HEK293 (cell line): ENCODE measurements at regions not wholly inside any gene's neighbourhood (a gene's known extent, or its start where the extent isn't known, plus 50 kb on each side); places are given as distances from the start of the nearest gene placed in this dataset.

Experiments
- CTCF ChIA-PET: fragments of 350-600 bp; formaldehyde crosslinking; extraction: SDS; loops from one replicate; lab custom pipeline; 2021; ENCODE audit warnings: antibody characterized with exemption; lab: Yijun Ruan, JAX
- POLR2A ChIA-PET: fragments of 300-600 bp; formaldehyde crosslinking; extraction: SDS; loops from one replicate; lab custom pipeline; 2020; ENCODE audit warnings: antibody characterized with exemption, inconsistent platforms; lab: Yijun Ruan, JAX
- H3K27ac ChIP-seq: fragments of 200-500 bp; sonication (Bioruptor generic); 2 replicates; pipeline ENCODE4 v1.5.1; 2014; ENCODE audit warnings: low read depth, low read length, control low read depth, inconsistent platforms; ENCODE audit errors: extremely low read depth
- H3K36me3 ChIP-seq, 2 experiments: fragments of 200-500 bp in 1 of 2; sonication (Bioruptor generic) in 1 of 2; 1 replicate in 1 of 2; 2 replicates in 1 of 2; pipeline ENCODE4 v1.5.1; 2014 to 2017; ENCODE audit warnings: inconsistent platforms in 2 of 2, low read length in 2 of 2; ENCODE audit not compliant: control insufficient read depth in 2 of 2, insufficient read depth in 1 of 2
- H3K4me1 ChIP-seq: fragments of 200-500 bp; sonication (Bioruptor generic); 2 replicates; pipeline ENCODE4 v1.5.1; 2014; ENCODE audit warnings: mild to moderate bottlenecking, low read length, inconsistent platforms; ENCODE audit not compliant: control insufficient read depth, insufficient read depth
- H3K4me3 ChIP-seq: 2 replicates; pipeline ENCODE4 v1.5.1; 2011; ENCODE audit warnings: low read depth, mild to moderate bottlenecking, control low read depth, low read length, moderate library complexity
- H3K9me3 ChIP-seq: fragments of 200-500 bp; sonication (Bioruptor generic); 2 replicates; pipeline ENCODE4 v1.5.1; 2014; ENCODE audit warnings: low read depth, low read length, inconsistent platforms; ENCODE audit not compliant: control insufficient read depth, insufficient read depth
- BCL6B ChIP-seq: fragments of 450-650 bp; formaldehyde crosslinking; IDR thresholded peaks from 2 replicates; pipeline ENCODE4 v1.5.1; 2017; ENCODE audit warnings: missing biosample characterization, missing genetic modification characterization
- GLIS2 ChIP-seq: fragments of 450-650 bp; formaldehyde crosslinking; IDR thresholded peaks from 2 replicates; pipeline ENCODE4 v1.5.1; 2016; ENCODE audit warnings: missing biosample characterization, missing genetic modification characterization
- KLF16 ChIP-seq: fragments of 450-650 bp; formaldehyde crosslinking; IDR thresholded peaks from 2 replicates; pipeline ENCODE4 v1.5.1; 2017; ENCODE audit warnings: missing biosample characterization, missing genetic modification characterization
- MZF1 ChIP-seq: fragments of 450-650 bp; formaldehyde crosslinking; IDR thresholded peaks from 2 replicates; pipeline ENCODE4 v1.5.1; 2017; ENCODE audit warnings: missing biosample characterization, missing genetic modification characterization, borderline replicate concordance
- SP2 ChIP-seq: fragments of 450-650 bp; formaldehyde crosslinking; IDR thresholded peaks from 2 replicates; pipeline ENCODE4 v1.5.1; 2016; ENCODE audit warnings: missing biosample characterization, missing genetic modification characterization
- TRIM28 ChIP-seq: IDR thresholded peaks from 2 replicates; pipeline ENCODE4 v1.6.1; 2011; ENCODE audit warnings: low read length, control low read depth, borderline replicate concordance
- ZBTB17 ChIP-seq: fragments of 450-650 bp; formaldehyde crosslinking; IDR thresholded peaks from 2 replicates; pipeline ENCODE4 v1.5.1; 2016; ENCODE audit warnings: missing biosample characterization, missing genetic modification characterization
- ZEB2 ChIP-seq: fragments of 450-650 bp; formaldehyde crosslinking; IDR thresholded peaks from 2 replicates; pipeline ENCODE4 v1.5.1; 2016; ENCODE audit warnings: missing biosample characterization, missing genetic modification characterization
- ZFHX2 ChIP-seq: fragments of 450-650 bp; formaldehyde crosslinking; conservative IDR thresholded peaks from 2 replicates; pipeline ENCODE4 v1.5.1; 2016; ENCODE audit warnings: missing biosample characterization, missing genetic modification characterization
- ZFP3 ChIP-seq: fragments of 450-650 bp; formaldehyde crosslinking; IDR thresholded peaks from 2 replicates; pipeline ENCODE4 v1.5.1; 2016; ENCODE audit warnings: low read depth, missing biosample characterization, missing genetic modification characterization
- ZFP41 ChIP-seq: fragments of 450-650 bp; formaldehyde crosslinking; IDR thresholded peaks from 2 replicates; pipeline ENCODE4 v1.5.1; 2016; ENCODE audit warnings: missing biosample characterization, missing genetic modification characterization, borderline replicate concordance
- ZNF239 ChIP-seq: fragments of 450-650 bp; formaldehyde crosslinking; IDR thresholded peaks from 2 replicates; pipeline ENCODE4 v1.5.1; 2016; ENCODE audit warnings: missing biosample characterization, missing genetic modification characterization
- ZNF266 ChIP-seq: fragments of 450-650 bp; formaldehyde crosslinking; IDR thresholded peaks from 2 replicates; pipeline ENCODE4 v1.5.1; 2016; ENCODE audit warnings: missing biosample characterization, missing genetic modification characterization, low read depth
- ZNF274 ChIP-seq, 2 experiments: fragments of 200-500 bp in 1 of 2; fragments of 450-650 bp in 1 of 2; sonication (Bioruptor generic) in 1 of 2; formaldehyde crosslinking in 1 of 2; IDR thresholded peaks; 2 replicates each; pipeline versions ENCODE4 v1.5.1 to v1.6.1; 2014 to 2016; ENCODE audit warnings: borderline replicate concordance in 1 of 2, inconsistent platforms in 1 of 2, low read length in 1 of 2, missing biosample characterization in 1 of 2, missing genetic modification characterization in 1 of 2
- ZNF280C ChIP-seq: fragments of 450-650 bp; formaldehyde crosslinking; IDR thresholded peaks from 2 replicates; pipeline ENCODE4 v1.5.1; 2016; ENCODE audit warnings: missing biosample characterization, missing genetic modification characterization
- ZNF335 ChIP-seq: fragments of 450-650 bp; formaldehyde crosslinking; conservative IDR thresholded peaks from 2 replicates; pipeline ENCODE4 v1.5.1; 2016; ENCODE audit warnings: missing biosample characterization, missing genetic modification characterization
- ZNF391 ChIP-seq: fragments of 450-650 bp; formaldehyde crosslinking; IDR thresholded peaks from 2 replicates; pipeline ENCODE4 v1.5.1; 2016; ENCODE audit warnings: low read depth, missing biosample characterization, missing genetic modification characterization, borderline replicate concordance
- ZNF394 ChIP-seq: fragments of 450-650 bp; formaldehyde crosslinking; IDR thresholded peaks from 2 replicates; pipeline ENCODE4 v1.5.1; 2016; ENCODE audit warnings: missing biosample characterization, missing genetic modification characterization, mild to moderate bottlenecking, moderate library complexity, borderline replicate concordance
- ZNF473 ChIP-seq: fragments of 450-650 bp; formaldehyde crosslinking; IDR thresholded peaks from 2 replicates; pipeline ENCODE4 v1.5.1; 2017; ENCODE audit warnings: missing biosample characterization, missing genetic modification characterization
- ZNF510 ChIP-seq: fragments of 450-650 bp; formaldehyde crosslinking; IDR thresholded peaks from 2 replicates; pipeline ENCODE4 v1.5.1; 2018; ENCODE audit warnings: mild to moderate bottlenecking, missing genetic modification characterization, missing biosample characterization; ENCODE audit not compliant: insufficient replicate concordance
- ZNF544 ChIP-seq: fragments of 450-650 bp; formaldehyde crosslinking; IDR thresholded peaks from 2 replicates; pipeline ENCODE4 v1.5.0; 2017; ENCODE audit warnings: missing biosample characterization, missing genetic modification characterization
- ZNF610 ChIP-seq: fragments of 450-650 bp; formaldehyde crosslinking; IDR thresholded peaks from 2 replicates; pipeline ENCODE4 v1.5.1; 2016; ENCODE audit warnings: missing biosample characterization, missing genetic modification characterization, borderline replicate concordance
- ZNF670 ChIP-seq: fragments of 450-650 bp; formaldehyde crosslinking; IDR thresholded peaks from 2 replicates; pipeline ENCODE4 v1.5.1; 2016; ENCODE audit warnings: missing biosample characterization, missing genetic modification characterization, low read depth
- ZSCAN16 ChIP-seq: fragments of 450-650 bp; formaldehyde crosslinking; IDR thresholded peaks from 2 replicates; pipeline ENCODE4 v1.5.1; 2016; ENCODE audit warnings: missing biosample characterization, missing genetic modification characterization
- TF ChIP-seq, protein P1 (sequence below): fragments of 450-650 bp; formaldehyde crosslinking; IDR thresholded peaks from 2 replicates; pipeline ENCODE4 v1.5.1; 2017; ENCODE audit warnings: missing biosample characterization, mild to moderate bottlenecking, missing genetic modification characterization, moderate library complexity
- TF ChIP-seq, protein P2 (sequence below): fragments of 450-650 bp; formaldehyde crosslinking; IDR thresholded peaks from 2 replicates; pipeline ENCODE4 v1.5.1; 2016; ENCODE audit warnings: missing biosample characterization, missing genetic modification characterization
- TF ChIP-seq, protein P3 (sequence below): fragments of 450-650 bp; formaldehyde crosslinking; IDR thresholded peaks from 2 replicates; pipeline ENCODE4 v1.5.1; 2016; ENCODE audit warnings: missing biosample characterization, missing genetic modification characterization

DNA sequence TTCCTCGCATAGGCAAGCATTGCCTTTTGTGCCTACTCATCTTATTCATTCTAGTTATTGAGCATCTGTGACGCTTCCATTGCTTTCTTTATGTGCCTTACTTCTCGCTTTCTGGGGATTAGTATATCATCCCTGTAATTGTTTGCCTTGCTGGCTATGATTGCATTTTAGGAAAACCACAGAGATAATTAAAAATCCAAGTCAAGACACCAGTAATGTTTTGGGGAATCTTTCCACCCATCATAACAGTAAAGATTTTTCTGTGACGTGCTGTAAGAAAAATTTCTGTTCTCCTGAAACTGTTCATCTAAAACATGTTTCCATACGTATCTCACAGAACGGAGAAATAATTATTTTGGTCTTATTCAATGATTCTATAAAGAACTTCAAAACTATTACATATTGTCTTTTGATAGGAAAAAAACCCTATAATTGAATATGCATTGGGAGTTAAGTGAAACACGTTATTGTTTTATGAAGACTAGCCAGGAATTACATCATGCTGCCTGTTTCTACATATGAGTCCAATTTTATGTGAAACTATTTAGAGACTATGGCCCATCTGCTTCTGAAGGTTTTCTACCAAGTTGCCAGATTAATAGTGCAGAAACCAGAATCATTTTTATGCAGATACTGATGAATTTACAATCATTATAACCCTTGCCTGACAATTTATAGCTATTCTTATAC lies 133.7 kb upstream of the FIBIN start:
- H3K4me3 ChIP-seq = no peak overlapping the region
- H3K36me3 ChIP-seq = no peaks in the 10 kb centered on the region
- no peaks in the 10 kb centered on the region for H3K9me3 ChIP-seq
- H3K4me1 ChIP-seq = no peaks in the 10 kb centered on the region
- POLR2A ChIA-PET = no interaction called here
- no peak overlapping the region for H3K27ac ChIP-seq
- TF ChIP-seq ZEB2 (no peak), GLIS2 (no peak), ZNF544 (tag by site-specific recombination) (no peak), ZNF239 (no peak), BCL6B (tag by site-specific recombination) (no peak), ZNF391 (tag by site-specific recombination) (no peak), ZFHX2 (no peak), ZFP3 (no peak), ZNF670 (tag by site-specific recombination) (no peak), ZNF266 (tag by site-specific recombination) (no peak), KLF16 (no peak), TRIM28 (no peak), ZNF473 (tag by site-specific recombination) (no peak), ZSCAN16 (no peak), ZBTB17 (no peak)
- TF ChIP-seq, protein P1, sequence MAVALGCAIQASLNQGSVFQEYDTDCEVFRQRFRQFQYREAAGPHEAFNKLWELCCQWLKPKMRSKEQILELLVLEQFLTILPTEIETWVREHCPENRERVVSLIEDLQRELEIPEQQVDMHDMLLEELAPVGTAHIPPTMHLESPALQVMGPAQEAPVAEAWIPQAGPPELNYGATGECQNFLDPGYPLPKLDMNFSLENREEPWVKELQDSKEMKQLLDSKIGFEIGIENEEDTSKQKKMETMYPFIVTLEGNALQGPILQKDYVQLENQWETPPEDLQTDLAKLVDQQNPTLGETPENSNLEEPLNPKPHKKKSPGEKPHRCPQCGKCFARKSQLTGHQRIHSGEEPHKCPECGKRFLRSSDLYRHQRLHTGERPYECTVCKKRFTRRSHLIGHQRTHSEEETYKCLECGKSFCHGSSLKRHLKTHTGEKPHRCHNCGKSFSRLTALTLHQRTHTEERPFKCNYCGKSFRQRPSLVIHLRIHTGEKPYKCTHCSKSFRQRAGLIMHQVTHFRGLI (tag by site-specific recombination) = no peak
- TF ChIP-seq, protein P2, sequence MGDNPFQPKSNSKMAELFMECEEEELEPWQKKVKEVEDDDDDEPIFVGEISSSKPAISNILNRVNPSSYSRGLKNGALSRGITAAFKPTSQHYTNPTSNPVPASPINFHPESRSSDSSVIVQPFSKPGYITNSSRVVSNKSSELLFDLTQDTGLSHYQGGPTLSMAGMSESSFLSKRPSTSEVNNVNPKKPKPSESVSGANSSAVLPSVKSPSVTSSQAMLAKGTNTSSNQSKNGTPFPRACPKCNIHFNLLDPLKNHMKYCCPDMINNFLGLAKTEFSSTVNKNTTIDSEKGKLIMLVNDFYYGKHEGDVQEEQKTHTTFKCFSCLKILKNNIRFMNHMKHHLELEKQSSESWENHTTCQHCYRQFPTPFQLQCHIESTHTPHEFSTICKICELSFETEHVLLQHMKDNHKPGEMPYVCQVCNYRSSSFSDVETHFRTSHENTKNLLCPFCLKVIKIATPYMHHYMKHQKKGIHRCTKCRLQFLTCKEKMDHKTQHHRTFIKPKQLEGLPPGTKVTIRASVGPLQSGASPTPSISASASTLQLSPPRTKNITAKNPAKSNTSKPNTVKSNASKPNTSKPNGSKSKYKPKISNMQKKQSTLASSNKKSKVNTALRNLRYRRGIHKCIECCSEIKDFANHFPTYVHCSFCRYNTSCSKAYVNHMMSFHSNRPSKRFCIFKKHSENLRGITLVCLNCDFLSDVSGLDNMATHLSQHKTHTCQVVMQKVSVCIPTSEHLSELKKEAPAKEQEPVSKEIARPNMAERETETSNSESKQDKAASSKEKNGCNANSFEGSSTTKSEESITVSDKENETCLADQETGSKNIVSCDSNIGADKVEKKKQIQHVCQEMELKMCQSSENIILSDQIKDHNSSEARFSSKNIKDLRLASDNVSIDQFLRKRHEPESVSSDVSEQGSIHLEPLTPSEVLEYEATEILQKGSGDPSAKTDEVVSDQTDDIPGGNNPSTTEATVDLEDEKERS = no peak
- CTCF ChIA-PET = interaction anchor here (1.1 kb wide), 1 partner anchor 299 kb away, joined by 3 read pairs; no protein-coding TSS in a partner anchor

- H3K27ac ChIP-seq = no peak overlapping the region
- ChIA-PET POLR2A (no interaction called here), CTCF (no interaction called here)
- no peaks in the 10 kb centered on the region for H3K36me3 ChIP-seq
- no peaks in the 10 kb centered on the region for H3K4me1 ChIP-seq
- no peaks in the 10 kb centered on the region for H3K9me3 ChIP-seq
- no peak overlapping the region for H3K4me3 ChIP-seq
- TF ChIP-seq SP2 (tag by site-specific recombination) (no peak), ZNF510 (tag by site-specific recombination) (no peak), ZNF280C (no peak), ZFP41 (tag by site-specific recombination) (no peak), ZNF610 (tag by site-specific recombination) (no peak), ZNF394 (tag by site-specific recombination) (no peak), ZNF335 (tag by site-specific recombination) (no peak), MZF1 (tag by site-specific recombination) (no peak), ZNF274 (IDR thresholded peaks at IDR 0.05; ENCODE audit: low read length) (no peak), ZNF274 (tag by site-specific recombination; IDR thresholded peaks at IDR 0.05; ENCODE audit: borderline replicate concordance) (no peak), KLF16 (no peak)
- TF ChIP-seq, protein P3, sequence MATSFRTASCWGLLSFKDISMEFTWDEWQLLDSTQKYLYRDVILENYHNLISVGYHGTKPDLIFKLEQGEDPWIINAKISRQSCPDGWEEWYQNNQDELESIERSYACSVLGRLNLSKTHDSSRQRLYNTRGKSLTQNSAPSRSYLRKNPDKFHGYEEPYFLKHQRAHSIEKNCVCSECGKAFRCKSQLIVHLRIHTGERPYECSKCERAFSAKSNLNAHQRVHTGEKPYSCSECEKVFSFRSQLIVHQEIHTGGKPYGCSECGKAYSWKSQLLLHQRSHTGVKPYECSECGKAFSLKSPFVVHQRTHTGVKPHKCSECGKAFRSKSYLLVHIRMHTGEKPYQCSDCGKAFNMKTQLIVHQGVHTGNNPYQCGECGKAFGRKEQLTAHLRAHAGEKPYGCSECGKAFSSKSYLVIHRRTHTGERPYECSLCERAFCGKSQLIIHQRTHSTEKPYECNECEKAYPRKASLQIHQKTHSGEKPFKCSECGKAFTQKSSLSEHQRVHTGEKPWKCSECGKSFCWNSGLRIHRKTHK (tag by site-specific recombination) = no peak
These were observed 133.0 kb upstream of the FIBIN start for GRCh38 chr11:26860895-26861294.
